OCI-LY1 (cell line): ENCODE measurements at regions not wholly inside any gene's neighbourhood (a gene's known extent, or its start where the extent isn't known, plus 50 kb on each side); places are given as distances from the start of the nearest gene placed in this dataset.

Experiments
- H2AFZ ChIP-seq: fragments of 200-600 bp; sonication (generic), shearing (Covaris generic); 2 replicates; pipeline ENCODE4 v1.6.0; 2014; ENCODE audit warnings: antibody characterized with exemption, mild to moderate bottlenecking, low read length
- H3F3A ChIP-seq: fragments of 200-600 bp; sonication (generic), shearing (Covaris generic); 2 replicates; pipeline ENCODE4 v1.6.0; 2014; ENCODE audit warnings: mild to moderate bottlenecking, antibody characterized with exemption, low read length, moderate library complexity; ENCODE audit not compliant: insufficient read depth
- H3K27ac ChIP-seq: fragments of 200-600 bp; sonication (generic); 2 replicates; pipeline ENCODE4 v1.5.1; 2014; ENCODE audit warnings: low read length, mixed run types, mild to moderate bottlenecking, low read depth; ENCODE audit not compliant: poor library complexity, severe bottlenecking
- H3K27me3 ChIP-seq: fragments of 200-600 bp; sonication (generic); 2 replicates; pipeline ENCODE4 v1.6.0; 2014; ENCODE audit warnings: antibody characterized with exemption, mild to moderate bottlenecking, low read length, moderate library complexity; ENCODE audit not compliant: insufficient read depth
- H3K36me3 ChIP-seq: fragments of 200-600 bp; sonication (generic); 2 replicates; pipeline ENCODE4 v1.6.1; 2014; ENCODE audit warnings: mild to moderate bottlenecking, antibody characterized with exemption, low read length, moderate library complexity, mixed read lengths; ENCODE audit not compliant: insufficient read depth
- H3K4me1 ChIP-seq: fragments of 200-600 bp; sonication (generic); 2 replicates; pipeline ENCODE4 v1.5.1; 2014; ENCODE audit warnings: mild to moderate bottlenecking, low read length, moderate library complexity; ENCODE audit not compliant: insufficient read depth, severe bottlenecking
- H3K4me2 ChIP-seq: fragments of 200-600 bp; sonication (generic), shearing (Covaris generic); 2 replicates; pipeline ENCODE4 v1.6.1; 2014; ENCODE audit warnings: low read length
- H3K4me3 ChIP-seq: fragments of 200-600 bp; sonication (generic); 2 replicates; pipeline ENCODE4 v1.5.1; 2014; ENCODE audit warnings: low read length, low read depth, mild to moderate bottlenecking, mixed read lengths; ENCODE audit not compliant: poor library complexity, severe bottlenecking
- H3K79me2 ChIP-seq: fragments of 200-600 bp; shearing (Covaris generic); 2 replicates; pipeline ENCODE4 v1.6.1; 2016; ENCODE audit warnings: mixed run types, low read length, mixed read lengths; ENCODE audit not compliant: insufficient read depth
- H3K9ac ChIP-seq: fragments of 200-600 bp; sonication (generic), shearing (Covaris generic); 2 replicates; pipeline ENCODE4 v1.6.1; 2014; ENCODE audit warnings: mild to moderate bottlenecking, low read length, mixed read lengths
- H3K9me2 ChIP-seq: fragments of 200-600 bp; sonication (generic), shearing (Covaris generic); 2 replicates; pipeline ENCODE4 v1.6.1; 2014; ENCODE audit warnings: low read depth, mild to moderate bottlenecking, low read length, mixed read lengths
- H3K9me3 ChIP-seq: fragments of 200-600 bp; shearing (Covaris generic); 2 replicates; pipeline ENCODE4 v1.6.1; 2014; ENCODE audit warnings: low read length, mixed read lengths
- H4K20me1 ChIP-seq: fragments of 200-600 bp; sonication (generic), shearing (Covaris generic); 2 replicates; pipeline ENCODE4 v1.6.0; 2016; ENCODE audit warnings: mild to moderate bottlenecking, low read length; ENCODE audit not compliant: insufficient read depth
- CTCF ChIP-seq: fragments of 200-600 bp; sonication (generic), shearing (Covaris generic); IDR thresholded peaks from 2 replicates; pipeline ENCODE4 v1.5.1; 2017; ENCODE audit warnings: mild to moderate bottlenecking, antibody characterized with exemption, low read length, moderate library complexity, mixed read lengths
- EZH2 ChIP-seq: fragments of 200-600 bp; sonication (generic), shearing (Covaris generic); IDR thresholded peaks from 2 replicates; pipeline ENCODE4 v1.8.0; 2017; ENCODE audit warnings: borderline replicate concordance, mixed run types, mild to moderate bottlenecking, antibody characterized with exemption, low read length, moderate library complexity, mixed read lengths

- H3F3A ChIP-seq, result no peaks in the 10 kb centered on the region
- no peaks in the 10 kb centered on the region for H3K4me1 ChIP-seq
Measured at GRCh38 chr1:29893046-29893723, 656.9 kb downstream of the PTPRU start.

GRCh38 chr1:29892247-29892646 lies 655.9 kb downstream of the PTPRU start:
- Histone ChIP-seq H3K4me1 (no peaks in the 10 kb centered on the region), H4K20me1 (no peaks in the 10 kb centered on the region), H3K9ac (no peak overlapping the region), H3K79me2 (no peaks in the 10 kb centered on the region), H3F3A (no peaks in the 10 kb centered on the region), H3K27me3 (no peaks in the 10 kb centered on the region), H2AFZ (no peak overlapping the region), H3K27ac (no peak overlapping the region), H3K36me3 (no peaks in the 10 kb centered on the region), H3K4me3 (no peak overlapping the region), H3K9me2 (no peaks in the 10 kb centered on the region), H3K4me2 (no peak overlapping the region), H3K9me3 (no peaks in the 10 kb centered on the region)
- TF ChIP-seq EZH2 (no peak), CTCF (no peak)

More at GRCh38 chr1:29893046-29893723, 656.9 kb downstream of the PTPRU start:
- Histone ChIP-seq H3K9me2 (no peaks in the 10 kb centered on the region), H2AFZ (no peak overlapping the region), H3K9ac (no peak overlapping the region), H4K20me1 (no peaks in the 10 kb centered on the region), H3K36me3 (no peaks in the 10 kb centered on the region), H3K79me2 (no peaks in the 10 kb centered on the region), H3K4me3 (no peak overlapping the region), H3K9me3 (no peaks in the 10 kb centered on the region), H3K4me2 (no peak overlapping the region), H3K27me3 (no peaks in the 10 kb centered on the region), H3K27ac (no peak overlapping the region)
- TF ChIP-seq CTCF (no peak), EZH2 (no peak)

GRCh38 chr1:29890201-29890959 lies 654.1 kb downstream of the PTPRU start:
- no peaks in the 10 kb centered on the region for H3F3A ChIP-seq
- no peaks in the 10 kb centered on the region for H3K27me3 ChIP-seq
- no peak overlapping the region for H3K27ac ChIP-seq
- no peaks in the 10 kb centered on the region for H4K20me1 ChIP-seq
- H3K79me2 ChIP-seq, result no peaks in the 10 kb centered on the region
- no peaks in the 10 kb centered on the region for H3K36me3 ChIP-seq
- H3K9me2 ChIP-seq, result no peaks in the 10 kb centered on the region
- no peaks in the 10 kb centered on the region for H3K9me3 ChIP-seq
- H3K4me1 ChIP-seq, result no peaks in the 10 kb centered on the region
- no peak overlapping the region for H3K4me3 ChIP-seq
- no peak overlapping the region for H3K4me2 ChIP-seq
- H2AFZ ChIP-seq, result no peak overlapping the region
- TF ChIP-seq EZH2 (no peak), CTCF (no peak)
- no peak overlapping the region for H3K9ac ChIP-seq
